Liver (tissue), 8 donors: ENCODE measurements at regions not wholly inside any gene's neighbourhood (a gene's known extent, or its start where the extent isn't known, plus 50 kb on each side); places are given as distances from the start of the nearest gene placed in this dataset.

Source experiments
- DNase-seq: peaks from one replicate; pipeline ENCODE4 v3.0.0-alpha.2; 2017; ENCODE audit warnings: low spot score
- H3K27ac ChIP-seq, 2 donors: one replicate each; pipeline ENCODE4 v1.7.0; 2013; ENCODE audit warnings: inconsistent platforms in 2 of 2, low read length in 2 of 2, control low read depth in 1 of 2, low read depth in 1 of 2, mild to moderate bottlenecking in 1 of 2
- H3K27me3 ChIP-seq, 4 donors: one replicate each; pipeline versions ENCODE4 v1.6.1 to v1.7.0; 2013; ENCODE audit warnings: low read length in 3 of 4, inconsistent platforms in 1 of 4, mild to moderate bottlenecking in 1 of 4, moderate library complexity in 1 of 4; ENCODE audit not compliant: control insufficient read depth in 4 of 4, insufficient read depth in 4 of 4
- H3K36me3 ChIP-seq, 4 donors: one replicate each; pipeline versions ENCODE4 v1.6.1 to v1.7.0; 2013; ENCODE audit warnings: low read length in 3 of 4, mild to moderate bottlenecking in 3 of 4, low read depth in 1 of 4, moderate library complexity in 1 of 4; ENCODE audit not compliant: control insufficient read depth in 4 of 4, insufficient read depth in 3 of 4
- H3K4me1 ChIP-seq, 4 donors: one replicate each; pipeline versions ENCODE4 v1.6.1 to v1.7.0; 2013; ENCODE audit warnings: low read length in 3 of 4, mild to moderate bottlenecking in 3 of 4, moderate library complexity in 1 of 4; ENCODE audit not compliant: control insufficient read depth in 4 of 4, insufficient read depth in 4 of 4
- H3K4me3 ChIP-seq, 3 donors: one replicate each; pipeline versions ENCODE4 v1.6.1 to v1.7.0; 2013; ENCODE audit warnings: low read length in 3 of 3, control low read depth in 1 of 3, low read depth in 1 of 3, mild to moderate bottlenecking in 1 of 3
- H3K9ac ChIP-seq, 2 donors: one replicate each; pipeline ENCODE4 v1.7.0; 2013; ENCODE audit warnings: low read length in 2 of 2, mild to moderate bottlenecking in 2 of 2, moderate library complexity in 2 of 2, control low read depth in 1 of 2, low read depth in 1 of 2
- H3K9me3 ChIP-seq, 4 donors: one replicate each; pipeline versions ENCODE4 v1.6.1 to v1.7.0; 2013; ENCODE audit warnings: low read length in 3 of 4; ENCODE audit not compliant: control insufficient read depth in 4 of 4
- FOXA1 ChIP-seq: IDR thresholded peaks from 2 replicates; pipeline ENCODE4 v1.6.1; 2016; ENCODE audit warnings: antibody characterized with exemption
- FOXA2 ChIP-seq: IDR thresholded peaks from 2 replicates; pipeline ENCODE4 v1.6.1; 2016; ENCODE audit warnings: antibody characterized with exemption
- GABPA ChIP-seq, 2 donors: IDR thresholded peaks in 1 of 2; conservative IDR thresholded peaks in 1 of 2; 2 replicates each; pipeline ENCODE4 v1.6.1; 2016; ENCODE audit warnings: antibody characterized with exemption in 2 of 2, mild to moderate bottlenecking in 1 of 2, moderate library complexity in 1 of 2
- HNF4A ChIP-seq, 2 donors: conservative IDR thresholded peaks; 2 replicates each; pipeline ENCODE4 v1.6.1; 2016; ENCODE audit warnings: antibody characterized with exemption in 2 of 2, mild to moderate bottlenecking in 2 of 2
- HNF4G ChIP-seq: IDR thresholded peaks from 2 replicates; pipeline ENCODE4 v1.6.1; 2016; ENCODE audit warnings: antibody characterized with exemption
- NR2F2 ChIP-seq: IDR thresholded peaks from 2 replicates; pipeline ENCODE4 v1.6.1; 2016; ENCODE audit warnings: antibody characterized with exemption
- RAD21 ChIP-seq, 2 donors: IDR thresholded peaks; 2 replicates each; pipeline ENCODE4 v1.6.1; 2016; ENCODE audit warnings: antibody characterized with exemption in 2 of 2, mild to moderate bottlenecking in 2 of 2
- RXRA ChIP-seq, 2 donors: IDR thresholded peaks; 2 replicates each; pipeline ENCODE4 v1.6.1; 2017 to 2018; ENCODE audit warnings: antibody characterized with exemption in 2 of 2, mild to moderate bottlenecking in 1 of 2
- SP1 ChIP-seq: IDR thresholded peaks from 2 replicates; pipeline ENCODE4 v1.6.1; 2018; ENCODE audit warnings: antibody characterized with exemption, mild to moderate bottlenecking
- TAF1 ChIP-seq: conservative IDR thresholded peaks from 2 replicates; pipeline ENCODE4 v1.6.1; 2016; ENCODE audit warnings: antibody characterized with exemption, mild to moderate bottlenecking
- YY1 ChIP-seq: IDR thresholded peaks from 2 replicates; pipeline ENCODE4 v1.6.1; 2016; ENCODE audit warnings: antibody characterized with exemption, mild to moderate bottlenecking
- WGBS: extraction: QIAGEN DNeasy Blood & Tissue Kit; methylation state at CpG from one replicate; pipeline ENCODE4 v1.1.7; 2013; 5-methylcytosine and 5-hydroxymethylcytosine counted together
- TF ChIP-seq, protein P1 (sequence below): fragments of 150-350 bp; IDR thresholded peaks from 2 replicates; pipeline ENCODE4 v1.5.1; 2017; ENCODE audit warnings: improper control_type of control experiment, low read depth, low read length; ENCODE audit not compliant: missing input control
- TF ChIP-seq, protein P2 (sequence below): IDR thresholded peaks from 2 replicates; pipeline ENCODE4 v1.6.1; 2016; ENCODE audit warnings: antibody characterized with exemption
- TF ChIP-seq, protein P3 (sequence below): IDR thresholded peaks from 2 replicates; pipeline ENCODE4 v1.6.1; 2016; ENCODE audit warnings: antibody characterized with exemption, mild to moderate bottlenecking
- TF ChIP-seq, protein P4 (sequence below): IDR thresholded peaks from 2 replicates; pipeline ENCODE4 v1.6.1; 2016; ENCODE audit warnings: antibody characterized with exemption
- donor health status: healthy.
- donor health status: healthy.
- donor health status: healthy.
- donor health status: healthy.
- donor health status: healthy.

DNA sequence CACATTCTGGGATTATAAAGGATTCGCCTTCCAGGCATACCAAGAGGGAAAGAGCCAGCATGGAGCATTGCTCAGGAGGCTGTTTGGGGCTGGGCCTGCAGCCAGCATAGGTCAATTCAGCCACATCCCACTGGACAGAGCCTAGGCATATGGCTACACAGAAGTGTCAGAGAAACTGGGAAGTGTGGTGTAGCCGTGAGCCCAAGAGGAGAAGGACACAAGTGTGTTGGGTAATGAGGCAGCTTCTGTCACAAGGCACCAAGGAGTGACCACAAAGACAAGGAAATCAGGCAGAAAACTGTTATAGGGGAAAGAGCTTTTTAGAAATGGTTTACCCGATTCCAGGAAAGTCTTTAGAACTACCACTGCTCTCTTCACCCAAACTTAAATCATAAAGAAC, 178.6 kb upstream of the TBL1X start:
- H3K9ac ChIP-seq: no peak overlapping the region
- 89% methylated on average over 3 of the region's 3 CpGs for WGBS
- no peaks in the 10 kb centered on the region for H3K36me3 ChIP-seq
- DNase-seq: no peak
- TF ChIP-seq RAD21 (IDR thresholded peaks at IDR 0.05) (no peak), NR2F2 (no peak), GABPA (IDR thresholded peaks at IDR 0.05 in 1 of 2, conservative IDR thresholded peaks at IDR 0.05 in 1 of 2) (no peak), SP1 (no peak), HNF4A (conservative IDR thresholded peaks at IDR 0.05) (no peak)
- TF ChIP-seq, protein P1, sequence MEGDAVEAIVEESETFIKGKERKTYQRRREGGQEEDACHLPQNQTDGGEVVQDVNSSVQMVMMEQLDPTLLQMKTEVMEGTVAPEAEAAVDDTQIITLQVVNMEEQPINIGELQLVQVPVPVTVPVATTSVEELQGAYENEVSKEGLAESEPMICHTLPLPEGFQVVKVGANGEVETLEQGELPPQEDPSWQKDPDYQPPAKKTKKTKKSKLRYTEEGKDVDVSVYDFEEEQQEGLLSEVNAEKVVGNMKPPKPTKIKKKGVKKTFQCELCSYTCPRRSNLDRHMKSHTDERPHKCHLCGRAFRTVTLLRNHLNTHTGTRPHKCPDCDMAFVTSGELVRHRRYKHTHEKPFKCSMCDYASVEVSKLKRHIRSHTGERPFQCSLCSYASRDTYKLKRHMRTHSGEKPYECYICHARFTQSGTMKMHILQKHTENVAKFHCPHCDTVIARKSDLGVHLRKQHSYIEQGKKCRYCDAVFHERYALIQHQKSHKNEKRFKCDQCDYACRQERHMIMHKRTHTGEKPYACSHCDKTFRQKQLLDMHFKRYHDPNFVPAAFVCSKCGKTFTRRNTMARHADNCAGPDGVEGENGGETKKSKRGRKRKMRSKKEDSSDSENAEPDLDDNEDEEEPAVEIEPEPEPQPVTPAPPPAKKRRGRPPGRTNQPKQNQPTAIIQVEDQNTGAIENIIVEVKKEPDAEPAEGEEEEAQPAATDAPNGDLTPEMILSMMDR: no peak
- H3K4me1 ChIP-seq: no peaks in the 10 kb centered on the region
- H3K4me3 ChIP-seq: no peak overlapping the region
- H3K27me3 ChIP-seq: no peaks in the 10 kb centered on the region
- H3K27ac ChIP-seq: no peak overlapping the region
- H3K9me3 ChIP-seq: no peaks in the 10 kb centered on the region

DNA sequence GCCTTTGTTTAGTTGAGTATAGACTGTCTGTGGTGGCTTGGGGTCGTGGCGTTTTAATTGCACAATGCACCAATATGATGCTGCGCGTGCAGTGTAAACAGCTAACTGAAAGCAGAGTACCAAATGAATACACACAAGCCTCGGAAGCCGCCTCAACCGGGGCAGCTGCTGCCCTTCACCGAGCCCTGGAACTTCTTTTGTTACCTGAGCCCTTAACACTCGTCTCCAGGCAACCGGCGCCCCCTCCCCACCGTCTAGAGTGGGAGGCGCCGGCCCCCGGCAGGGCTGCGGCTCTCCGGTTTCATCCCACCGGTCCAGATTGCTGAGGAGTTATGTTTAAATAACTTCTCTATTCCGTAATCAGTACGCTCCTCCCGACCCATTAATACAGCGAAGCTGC, 173.2 kb upstream of the TBL1X start:
- Histone ChIP-seq H3K4me3 (no peak overlapping the region), H3K9me3 (no peaks in the 10 kb centered on the region), H3K4me1 (peaks cover 0 to 2% (median 0%) of the 10 kb centered on the region in 4 donors), H3K9ac (no peak overlapping the region), H3K27me3 (peaks cover 0 to 9% (median 0%) of the 10 kb centered on the region in 4 donors), H3K27ac (no peak overlapping the region), H3K36me3 (no peaks in the 10 kb centered on the region)
- TF ChIP-seq HNF4G (no peak), RAD21 (IDR thresholded peaks at IDR 0.05) (no peak), SP1 (no peak), FOXA1 (no peak), NR2F2 (no peak), TAF1 (no peak), YY1 (no peak), FOXA2 (no peak), GABPA (IDR thresholded peaks at IDR 0.05 in 1 of 2, conservative IDR thresholded peaks at IDR 0.05 in 1 of 2) (no peak), HNF4A (conservative IDR thresholded peaks at IDR 0.05) (no peak), RXRA (IDR thresholded peaks at IDR 0.05) (no peak)
- TF ChIP-seq, protein P1: no peak
- TF ChIP-seq, protein P2, sequence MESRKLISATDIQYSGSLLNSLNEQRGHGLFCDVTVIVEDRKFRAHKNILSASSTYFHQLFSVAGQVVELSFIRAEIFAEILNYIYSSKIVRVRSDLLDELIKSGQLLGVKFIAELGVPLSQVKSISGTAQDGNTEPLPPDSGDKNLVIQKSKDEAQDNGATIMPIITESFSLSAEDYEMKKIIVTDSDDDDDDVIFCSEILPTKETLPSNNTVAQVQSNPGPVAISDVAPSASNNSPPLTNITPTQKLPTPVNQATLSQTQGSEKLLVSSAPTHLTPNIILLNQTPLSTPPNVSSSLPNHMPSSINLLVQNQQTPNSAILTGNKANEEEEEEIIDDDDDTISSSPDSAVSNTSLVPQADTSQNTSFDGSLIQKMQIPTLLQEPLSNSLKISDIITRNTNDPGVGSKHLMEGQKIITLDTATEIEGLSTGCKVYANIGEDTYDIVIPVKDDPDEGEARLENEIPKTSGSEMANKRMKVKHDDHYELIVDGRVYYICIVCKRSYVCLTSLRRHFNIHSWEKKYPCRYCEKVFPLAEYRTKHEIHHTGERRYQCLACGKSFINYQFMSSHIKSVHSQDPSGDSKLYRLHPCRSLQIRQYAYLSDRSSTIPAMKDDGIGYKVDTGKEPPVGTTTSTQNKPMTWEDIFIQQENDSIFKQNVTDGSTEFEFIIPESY: no peak
- TF ChIP-seq, protein P3, sequence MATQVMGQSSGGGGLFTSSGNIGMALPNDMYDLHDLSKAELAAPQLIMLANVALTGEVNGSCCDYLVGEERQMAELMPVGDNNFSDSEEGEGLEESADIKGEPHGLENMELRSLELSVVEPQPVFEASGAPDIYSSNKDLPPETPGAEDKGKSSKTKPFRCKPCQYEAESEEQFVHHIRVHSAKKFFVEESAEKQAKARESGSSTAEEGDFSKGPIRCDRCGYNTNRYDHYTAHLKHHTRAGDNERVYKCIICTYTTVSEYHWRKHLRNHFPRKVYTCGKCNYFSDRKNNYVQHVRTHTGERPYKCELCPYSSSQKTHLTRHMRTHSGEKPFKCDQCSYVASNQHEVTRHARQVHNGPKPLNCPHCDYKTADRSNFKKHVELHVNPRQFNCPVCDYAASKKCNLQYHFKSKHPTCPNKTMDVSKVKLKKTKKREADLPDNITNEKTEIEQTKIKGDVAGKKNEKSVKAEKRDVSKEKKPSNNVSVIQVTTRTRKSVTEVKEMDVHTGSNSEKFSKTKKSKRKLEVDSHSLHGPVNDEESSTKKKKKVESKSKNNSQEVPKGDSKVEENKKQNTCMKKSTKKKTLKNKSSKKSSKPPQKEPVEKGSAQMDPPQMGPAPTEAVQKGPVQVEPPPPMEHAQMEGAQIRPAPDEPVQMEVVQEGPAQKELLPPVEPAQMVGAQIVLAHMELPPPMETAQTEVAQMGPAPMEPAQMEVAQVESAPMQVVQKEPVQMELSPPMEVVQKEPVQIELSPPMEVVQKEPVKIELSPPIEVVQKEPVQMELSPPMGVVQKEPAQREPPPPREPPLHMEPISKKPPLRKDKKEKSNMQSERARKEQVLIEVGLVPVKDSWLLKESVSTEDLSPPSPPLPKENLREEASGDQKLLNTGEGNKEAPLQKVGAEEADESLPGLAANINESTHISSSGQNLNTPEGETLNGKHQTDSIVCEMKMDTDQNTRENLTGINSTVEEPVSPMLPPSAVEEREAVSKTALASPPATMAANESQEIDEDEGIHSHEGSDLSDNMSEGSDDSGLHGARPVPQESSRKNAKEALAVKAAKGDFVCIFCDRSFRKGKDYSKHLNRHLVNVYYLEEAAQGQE: no peak
- TF ChIP-seq, protein P4, sequence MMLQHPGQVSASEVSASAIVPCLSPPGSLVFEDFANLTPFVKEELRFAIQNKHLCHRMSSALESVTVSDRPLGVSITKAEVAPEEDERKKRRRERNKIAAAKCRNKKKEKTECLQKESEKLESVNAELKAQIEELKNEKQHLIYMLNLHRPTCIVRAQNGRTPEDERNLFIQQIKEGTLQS: no peak
- no peak for DNase-seq
- WGBS: 36% methylated on average over 22 of the region's 22 CpGs
